Stomach (tissue), 8 donors: ENCODE measurements at regions not wholly inside any gene's neighbourhood (a gene's known extent, or its start where the extent isn't known, plus 50 kb on each side); places are given as distances from the start of the nearest gene placed in this dataset.
"Not testable (repeated sequence)": the region's sequence is repeated elsewhere in the genome, so short reads cannot be mapped to it uniquely, and the experiment has no call there.

ENCODE experiments used
- DNase-seq, 2 donors: peaks; one replicate each; pipeline versions ENCODE4 v3.0.0 to v3.0.0-alpha.2; 2013 to 2019
- H3K27ac ChIP-seq, 5 donors: fragments of 200-600 bp in 4 of 5; sonication (generic) in 4 of 5; one replicate each; pipeline ENCODE4 v1.5.1; 2013 to 2019; ENCODE audit warnings: mild to moderate bottlenecking in 1 of 5, moderate library complexity in 1 of 5
- H3K27me3 ChIP-seq, 3 donors: fragments of 200-600 bp; sonication (generic); one replicate each; pipeline ENCODE4 v1.5.1; 2017 to 2019; ENCODE audit warnings: mixed run types in 1 of 3
- H3K36me3 ChIP-seq, 4 donors: fragments of 200-600 bp; sonication (generic); 1 replicate in 3 of 4; 2 replicates in 1 of 4; pipeline ENCODE4 v1.5.1; 2016 to 2019
- H3K4me1 ChIP-seq, 4 donors: fragments of 200-600 bp; sonication (generic); one replicate each; pipeline ENCODE4 v1.5.1; 2016 to 2019
- H3K4me3 ChIP-seq, 4 donors: fragments of 200-600 bp; sonication (generic) in 3 of 4; one replicate each; pipeline ENCODE4 v1.5.1; 2016 to 2019; ENCODE audit warnings: mild to moderate bottlenecking in 1 of 4
- H3K9me3 ChIP-seq, 4 donors: fragments of 200-600 bp; sonication (generic); one replicate each; pipeline ENCODE4 v1.5.1; 2016 to 2019
- CTCF ChIP-seq, 7 experiments: fragments of 450-650 bp in 4 of 7; fragments of 200-600 bp in 3 of 7; sonication (generic) in 3 of 7; IDR thresholded peaks; one replicate each; pipeline ENCODE4 v1.5.1; 2016 to 2019; ENCODE audit warnings: antibody characterized with exemption in 7 of 7, control low read depth in 2 of 7, mild to moderate bottlenecking in 1 of 7
- EP300 ChIP-seq: sonication (generic); formaldehyde crosslinking; IDR thresholded peaks from one replicate; pipeline ENCODE4 v1.6.1; 2017; ENCODE audit warnings: antibody characterized with exemption
- POLR2A ChIP-seq, 4 donors: fragments of 450-650 bp; IDR thresholded peaks; one replicate each; pipeline ENCODE4 v1.6.1; 2016; ENCODE audit warnings: antibody characterized with exemption in 4 of 4, control low read depth in 2 of 4, mild to moderate bottlenecking in 1 of 4, moderate library complexity in 1 of 4
- POLR2AphosphoS5 ChIP-seq, 3 donors: sonication (generic); formaldehyde crosslinking; IDR thresholded peaks; one replicate each; pipeline ENCODE4 v1.6.1; 2016; ENCODE audit warnings: antibody characterized with exemption in 3 of 3
- WGBS, 5 donors: extraction: QIAGEN DNeasy Blood & Tissue Kit in 3 of 5; methylation state at CpG; one replicate each; pipeline versions ENCODE4 v1.1.5 to v1.1.7; 2013 to 2018; 5-methylcytosine and 5-hydroxymethylcytosine counted together
- intact Hi-C: fragments of 100-400 bp; cut with DNase I; formaldehyde crosslinking; loops from one replicate; pipeline ENCODE4 v1.15.1; 2023; ENCODE audit warnings: low total_unique reads
- donor health status: healthy with polysubstance abuse.
- donor health status: Bipolar disorder and iron deficiency.
- donor health status: healthy.

- peaks cover 0 to 11% (median 2%) of the 10 kb centered on the region in 4 donors for H3K9me3 ChIP-seq
- WGBS, 5 donors = 0 to 77% (median 30%) methylated on average over 1 of the region's 1 CpG; no CpG with 5 or more reads in 2 of the 5 donors
- no peak overlapping the region for H3K27ac ChIP-seq
- no peak for DNase-seq
- TF ChIP-seq CTCF (IDR thresholded peaks at IDR 0.05) (no peak), EP300 (no peak), POLR2A (IDR thresholded peaks at IDR 0.05) (no peak), POLR2AphosphoS5 (IDR thresholded peaks at IDR 0.05) (no peak)
- no peaks in the 10 kb centered on the region for H3K4me1 ChIP-seq
- H3K27me3 ChIP-seq = no peaks in the 10 kb centered on the region
- no peaks in the 10 kb centered on the region for H3K36me3 ChIP-seq
- intact Hi-C loops = no loop called here
- no peak overlapping the region for H3K4me3 ChIP-seq
Observed at GRCh38 chr4:114257501-114257900, 278.1 kb upstream of the ARSJ start.

DNA sequence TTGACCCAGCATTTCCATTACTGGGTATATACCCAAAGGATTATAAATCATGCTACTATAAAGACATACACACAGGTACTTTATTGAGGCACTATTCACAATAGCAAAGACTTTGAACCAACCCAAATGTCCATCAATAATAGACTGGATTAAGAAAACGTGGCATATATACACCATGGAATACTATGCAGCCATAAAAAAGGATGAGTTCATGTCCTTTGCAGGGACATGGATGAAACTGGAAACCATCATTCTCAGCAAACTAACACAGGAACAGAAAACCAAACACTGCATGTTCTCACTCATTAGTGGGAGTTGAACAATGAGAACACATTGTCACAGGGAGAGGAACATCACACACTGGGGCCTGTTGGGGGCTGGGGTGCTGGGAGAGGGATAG is 283.0 kb upstream of the ARSJ start:
- H3K9me3 ChIP-seq, H3K4me3 ChIP-seq, DNase-seq, H3K27me3 ChIP-seq, H3K27ac ChIP-seq, H3K4me1 ChIP-seq, intact Hi-C loops, H3K36me3 ChIP-seq: not testable (repeated sequence)
- 64 to 75% (median 75%) methylated on average over 1 of the region's 1 CpG; no CpG with 5 or more reads in 2 of the 5 donors for WGBS, 5 donors

- Histone ChIP-seq H3K4me1 (peaks cover 0 to 3% (median 0%) of the 10 kb centered on the region in 4 donors), H3K27me3 (no peaks in the 10 kb centered on the region), H3K9me3 (no peaks in the 10 kb centered on the region), H3K27ac (no peak overlapping the region), H3K4me3 (no peak overlapping the region), H3K36me3 (no peaks in the 10 kb centered on the region)
- DNase-seq = no peak
- WGBS, 5 donors = 36 to 61% (median 54%) methylated on average over 2 of the region's 2 CpGs
- intact Hi-C loops = no loop called here
- no peak for TF ChIP-seq POLR2AphosphoS5 (IDR thresholded peaks at IDR 0.05)
- TF ChIP-seq POLR2A (IDR thresholded peaks at IDR 0.05) = no peak
- no peak for TF ChIP-seq EP300
- no peak for TF ChIP-seq CTCF (IDR thresholded peaks at IDR 0.05)
Observed at GRCh38 chr4:114263233-114263632, 283.8 kb upstream of the ARSJ start.

- Histone ChIP-seq H3K36me3 (no peaks in the 10 kb centered on the region), H3K4me1 (peaks cover 0 to 3% (median 0%) of the 10 kb centered on the region in 4 donors), H3K27ac (no peak overlapping the region), H3K4me3 (no peak overlapping the region), H3K27me3 (no peaks in the 10 kb centered on the region), H3K9me3 (no peaks in the 10 kb centered on the region)
- no peak for DNase-seq
- WGBS, 5 donors = 18 to 37% (median 22%) methylated on average over 1 of the region's 1 CpG
- intact Hi-C loops = no loop called here
- TF ChIP-seq EP300 (no peak), CTCF (IDR thresholded peaks at IDR 0.05) (no peak)
Observed at GRCh38 chr4:114264452-114264851, 285.0 kb upstream of the ARSJ start.

GRCh38 chr4:114264877-114265291 is 285.4 kb upstream of the ARSJ start:
- TF ChIP-seq EP300 (no peak), CTCF (IDR thresholded peaks at IDR 0.05) (no peak), POLR2AphosphoS5 (IDR thresholded peaks at IDR 0.05) (no peak), POLR2A (IDR thresholded peaks at IDR 0.05) (no peak)
- Histone ChIP-seq H3K4me3 (no peak overlapping the region), H3K36me3 (no peaks in the 10 kb centered on the region), H3K27me3 (no peaks in the 10 kb centered on the region), H3K27ac (no peak overlapping the region), H3K9me3 (no peaks in the 10 kb centered on the region), H3K4me1 (peaks cover 0 to 3% (median 0%) of the 10 kb centered on the region in 4 donors)
- intact Hi-C loops = no loop called here
- no peak for DNase-seq
- WGBS, 5 donors = 20 to 32% (median 30%) methylated on average over 1 of the region's 1 CpG
